GM19372 (cell line): ENCODE measurements at regions not wholly inside any gene's neighbourhood (a gene's known extent, or its start where the extent isn't known, plus 50 kb on each side); places are given as distances from the start of the nearest gene placed in this dataset.
"Not testable (repeated sequence)": the region's sequence is repeated elsewhere in the genome, so short reads cannot be mapped to it uniquely, and the experiment has no call there.

Experiments used
- ATAC-seq: cut with Tn5 transposase; IDR thresholded peaks from one replicate; pipeline ENCODE4 v1.9.1; 2021; ENCODE audit warnings: mild to moderate bottlenecking, low read depth, moderate library complexity; ENCODE audit not compliant: unreplicated experiment

- ATAC-seq, result no peak
Observed at GRCh38 chr5:62190931-62191330, 115.1 kb upstream of the KIF2A start.

GRCh38 chr5:62192958-62193357, 113.0 kb upstream of the KIF2A start:
- no peak for ATAC-seq

- ATAC-seq, result not testable (repeated sequence)
Observed at GRCh38 chr5:62196532-62196931, 109.5 kb upstream of the KIF2A start.

GRCh38 chr5:62197697-62198096, 108.3 kb upstream of the KIF2A start:
- no peak for ATAC-seq

DNA sequence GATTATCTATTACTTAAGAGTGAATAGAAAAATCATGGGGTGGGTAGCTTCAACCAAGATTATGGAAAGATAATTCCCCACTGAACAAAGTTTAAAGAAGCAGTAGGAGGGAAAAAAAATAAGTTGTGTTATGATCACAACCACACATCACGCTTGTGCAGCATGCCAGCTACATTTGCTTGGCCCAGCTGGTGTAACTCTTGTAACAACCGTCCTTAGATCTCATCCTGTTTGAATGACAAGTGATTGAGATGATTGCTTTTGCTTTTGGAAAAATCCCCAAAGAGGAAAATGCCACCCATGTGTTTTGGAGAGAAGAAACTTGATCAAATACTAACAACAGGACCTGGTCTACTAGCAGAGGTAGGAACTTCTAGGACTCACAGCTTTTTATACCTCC, 107.6 kb upstream of the KIF2A start:
- ATAC-seq, result no peak

GRCh38 chr5:62199792-62200716, 106.0 kb upstream of the KIF2A start:
- no peak for ATAC-seq

DNA sequence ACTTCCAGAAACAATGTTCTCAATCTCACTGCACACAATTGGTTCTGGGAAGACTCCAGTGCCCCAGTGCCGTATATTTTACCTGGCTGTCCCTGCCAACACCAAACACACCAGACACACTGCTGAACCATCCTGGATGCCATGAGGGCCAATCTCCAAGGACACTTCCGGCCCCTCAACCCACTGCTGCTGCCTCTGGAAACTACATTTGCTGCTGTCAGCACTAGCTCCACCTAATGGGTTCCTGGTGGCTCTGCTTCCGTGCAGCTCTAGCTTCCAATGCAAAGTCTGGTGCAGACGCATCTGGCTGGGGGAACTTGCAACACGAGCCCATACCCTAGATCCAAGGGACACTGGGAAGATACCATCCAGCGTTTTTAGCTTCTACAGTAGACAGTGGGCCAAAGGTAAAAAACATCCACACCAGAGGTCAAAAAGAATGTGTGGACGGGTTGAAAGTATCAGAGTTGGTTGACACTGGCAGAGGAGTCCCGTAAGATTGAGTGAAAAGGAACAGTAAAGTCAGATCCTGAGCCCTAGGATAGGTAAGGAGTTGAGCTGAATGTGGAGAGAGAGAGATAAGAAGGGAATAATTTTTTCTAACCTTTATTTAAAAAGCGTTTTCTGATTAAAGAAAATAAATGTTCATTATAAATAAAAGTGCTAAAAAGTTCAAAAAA, 99.7 kb upstream of the KIF2A start:
- no peak for ATAC-seq

- no peak for ATAC-seq
Observed at GRCh38 chr5:62208218-62208852, 97.7 kb upstream of the KIF2A start.

DNA sequence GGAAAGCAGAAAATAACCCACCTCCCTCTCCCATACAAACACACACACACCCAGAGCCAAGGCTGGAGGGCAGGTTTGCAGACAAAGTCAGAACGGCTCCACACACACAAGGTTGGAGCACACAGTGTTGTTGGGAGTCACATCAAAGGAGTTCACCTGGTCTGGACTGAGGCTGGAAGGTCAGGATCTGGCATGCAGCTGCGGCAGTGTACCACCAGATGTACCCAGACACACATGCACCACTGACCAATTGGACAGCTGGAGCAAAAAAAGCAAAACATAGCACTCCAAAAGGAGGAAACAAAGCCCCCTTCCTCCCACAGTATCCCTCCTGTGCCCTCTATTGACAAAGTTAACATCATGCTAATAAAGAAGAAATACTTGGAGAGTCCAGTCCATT, 94.6 kb upstream of the KIF2A start:
- no peak for ATAC-seq

- no peak for ATAC-seq
Observed at GRCh38 chr5:62212648-62213047, 93.4 kb upstream of the KIF2A start.

GRCh38 chr5:62214701-62215100, 91.3 kb upstream of the KIF2A start:
- no peak for ATAC-seq

- not testable (repeated sequence) for ATAC-seq
Observed at GRCh38 chr5:62216603-62217002, 89.4 kb upstream of the KIF2A start.

DNA sequence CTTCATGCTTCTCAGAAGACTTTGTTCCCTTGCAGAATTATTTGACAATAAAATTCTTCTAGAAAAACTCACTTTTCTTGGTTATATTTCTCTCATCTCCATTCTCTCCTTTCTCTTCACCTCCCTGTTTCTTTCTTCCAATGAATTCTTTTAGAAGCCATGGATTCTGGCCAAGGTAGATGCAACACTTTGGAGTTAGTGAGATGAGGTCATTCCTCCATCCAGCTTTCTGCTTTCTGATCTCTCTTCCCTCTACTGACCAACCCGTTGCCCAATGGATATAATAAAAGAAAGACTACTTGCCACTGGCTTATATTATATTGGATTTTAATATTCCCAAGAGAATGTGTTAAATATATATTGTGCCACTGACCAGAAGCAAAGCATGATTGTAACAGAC, 88.9 kb upstream of the KIF2A start:
- ATAC-seq, result not testable (repeated sequence)

DNA sequence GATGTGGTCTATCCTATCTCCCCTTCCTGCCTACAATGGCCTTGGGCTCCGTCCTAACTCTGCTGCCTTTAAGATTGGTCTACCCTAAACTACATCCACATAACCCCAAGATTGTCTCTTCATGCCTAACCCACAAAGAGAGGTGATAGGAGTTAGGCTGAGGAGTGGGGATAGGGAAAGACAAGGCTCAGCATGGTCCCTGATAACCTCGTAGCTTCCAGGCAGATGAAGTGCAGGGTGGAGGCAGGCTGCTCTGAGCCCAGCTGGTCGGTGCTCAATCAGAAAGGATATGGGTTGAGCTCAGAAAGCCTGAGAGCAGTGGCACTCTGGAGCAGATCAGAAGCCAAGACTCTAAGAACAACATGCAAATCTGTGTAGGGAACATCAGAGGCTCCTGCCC, 87.1 kb upstream of the KIF2A start:
- ATAC-seq, result not testable (repeated sequence)

GRCh38 chr5:62221881-62222280, 84.1 kb upstream of the KIF2A start:
- not testable (repeated sequence) for ATAC-seq

DNA sequence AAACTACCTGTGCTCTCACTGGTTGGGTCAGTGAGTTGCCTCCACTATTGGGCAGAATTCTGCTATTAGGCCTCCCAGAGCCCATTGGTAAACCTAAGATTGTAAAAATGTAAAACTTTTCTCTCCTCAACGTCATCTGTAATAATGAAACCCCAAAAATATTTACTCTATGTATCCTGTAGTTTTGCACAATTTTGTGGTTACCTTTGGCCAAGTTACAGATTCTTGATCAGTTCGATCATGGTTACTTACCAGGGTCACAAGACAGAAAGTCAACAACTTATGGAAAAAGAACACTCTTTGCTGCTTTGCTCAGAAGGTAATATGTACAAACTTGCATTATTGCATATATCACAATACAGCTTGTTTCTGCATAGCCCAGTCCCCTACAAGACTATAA, 83.7 kb upstream of the KIF2A start:
- ATAC-seq, result not testable (repeated sequence)

- peak; percentile 88 for ATAC-seq
Observed at GRCh38 chr5:62223312-62223670, 82.7 kb upstream of the KIF2A start.

GRCh38 chr5:62224987-62225601, 80.9 kb upstream of the KIF2A start:
- not testable (repeated sequence) for ATAC-seq

DNA sequence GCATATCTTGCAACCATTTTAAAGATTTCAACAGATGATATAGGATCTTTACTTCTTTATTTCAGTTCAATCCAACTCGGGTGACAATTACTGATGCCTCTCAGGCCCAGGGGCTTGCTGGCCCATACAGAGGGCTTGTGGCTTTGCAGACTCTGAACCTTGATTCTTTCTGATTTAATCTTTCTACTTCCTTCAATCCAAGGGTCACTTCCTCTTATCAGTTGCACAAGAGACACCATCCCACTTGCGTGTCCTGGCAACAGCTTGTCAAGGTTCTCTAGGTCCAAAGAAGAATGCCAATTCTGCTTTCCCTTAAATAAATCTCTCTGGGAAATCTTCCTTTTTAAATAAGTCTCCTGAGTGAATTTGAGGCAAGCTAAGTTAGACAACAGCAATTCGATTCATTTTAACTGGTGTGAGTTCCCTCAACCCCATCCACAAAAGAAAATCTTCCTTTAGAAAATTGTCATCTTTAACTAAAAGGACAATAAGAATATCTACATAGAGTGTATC, 75.1 kb upstream of the KIF2A start:
- ATAC-seq, result not testable (repeated sequence)

GRCh38 chr5:62231576-62231975, 74.4 kb upstream of the KIF2A start:
- no peak for ATAC-seq

GRCh38 chr5:62232218-62232617, 73.8 kb upstream of the KIF2A start:
- ATAC-seq, result not testable (repeated sequence)
